GM12891 (cell line): ENCODE measurements at regions not wholly inside any gene's neighbourhood (a gene's known extent, or its start where the extent isn't known, plus 50 kb on each side); places are given as distances from the start of the nearest gene placed in this dataset.

Experiments
- POLR2A ChIP-seq: IDR thresholded peaks from 2 replicates; pipeline ENCODE4 v1.6.1; 2011; ENCODE audit warnings: low read depth, low read length, control low read depth
- POLR2AphosphoS5 ChIP-seq: IDR thresholded peaks from 2 replicates; pipeline ENCODE4 v1.6.1; 2011; ENCODE audit warnings: low read depth, low read length, control low read depth
- TAF1 ChIP-seq: IDR thresholded peaks from 2 replicates; pipeline ENCODE4 v1.6.1; 2011; ENCODE audit warnings: low read depth, low read length, control low read depth

DNA sequence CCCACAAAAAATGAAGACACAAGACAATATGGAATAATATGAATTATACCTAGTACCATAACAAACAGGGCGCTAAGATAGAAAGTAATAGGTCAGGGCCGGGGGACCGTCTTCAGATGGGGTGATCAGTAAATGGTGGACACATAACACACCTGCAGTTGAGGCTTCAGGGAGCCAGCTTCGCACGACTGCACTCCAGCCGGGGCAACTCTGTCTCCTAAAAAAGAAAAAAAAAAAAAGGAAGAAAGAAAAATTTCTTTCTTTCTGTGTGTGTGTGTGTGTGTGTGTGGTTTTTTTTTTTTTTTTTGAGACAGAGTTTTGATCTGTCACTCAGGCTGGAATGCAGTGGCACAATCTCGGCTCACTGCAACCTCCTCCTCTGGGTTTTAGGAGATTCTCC, 75.0 kb upstream of the HSPA9 start:
- TF ChIP-seq TAF1 (no peak), POLR2AphosphoS5 (no peak), POLR2A (no peak)
